Stimulated activated CD4-positive, alpha-beta T cell treated with anti-CD3 and anti-CD28 coated beads, Interleukin-1b, Interleukin-23, amount 100 ng/mL, for 24 hours (primary cell): ENCODE measurements at regions not wholly inside any gene's neighbourhood (a gene's known extent, or its start where the extent isn't known, plus 50 kb on each side); places are given as distances from the start of the nearest gene placed in this dataset.
"Not testable (repeated sequence)": the region's sequence is repeated elsewhere in the genome, so short reads cannot be mapped to it uniquely, and the experiment has no call there.

ENCODE experiments used
- DNase-seq, 4 experiments: peaks; one replicate each; pipeline ENCODE4 v3.0.0-alpha.2; 2020; ENCODE audit warnings: low read depth in 4 of 4, low spot score in 1 of 4

DNA sequence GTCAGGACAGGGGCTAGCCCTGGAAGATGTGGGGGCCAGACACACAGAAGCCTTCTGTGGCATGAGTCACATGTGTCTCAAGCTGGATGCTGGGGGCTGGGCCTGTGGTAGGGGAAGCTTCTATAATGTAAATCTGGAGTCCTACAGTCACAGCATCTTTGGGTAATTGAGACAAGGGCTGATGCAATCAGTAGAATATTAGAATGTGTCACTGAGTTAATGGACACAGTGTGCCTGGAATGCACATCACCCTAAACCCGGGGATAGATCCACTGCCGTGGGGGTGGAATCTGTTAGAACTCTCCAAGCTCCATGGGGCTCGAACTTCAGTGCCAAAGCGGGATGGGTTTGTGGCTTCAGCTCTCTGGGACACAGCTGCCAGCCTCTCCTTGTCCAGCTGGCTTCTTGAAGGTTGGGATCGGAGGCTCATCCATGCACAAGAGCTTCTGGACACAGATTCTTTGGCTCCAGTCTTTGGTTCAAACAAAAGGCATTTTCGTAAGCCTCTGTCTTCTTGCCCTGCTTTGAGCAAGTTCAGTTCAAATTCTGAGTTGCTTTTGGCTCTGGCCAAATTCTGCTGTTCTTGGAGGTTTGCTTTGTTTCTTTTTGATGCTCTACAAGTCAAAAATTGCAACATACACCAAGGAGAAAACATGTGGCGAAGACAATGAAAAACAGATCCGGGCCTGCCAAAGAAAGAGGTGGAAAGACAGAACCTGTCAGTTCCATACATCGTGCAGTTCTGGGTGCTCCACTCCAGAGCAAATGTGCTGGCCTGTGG, 194.8 kb upstream of the ZNF32 start:
- no peak for DNase-seq

DNA sequence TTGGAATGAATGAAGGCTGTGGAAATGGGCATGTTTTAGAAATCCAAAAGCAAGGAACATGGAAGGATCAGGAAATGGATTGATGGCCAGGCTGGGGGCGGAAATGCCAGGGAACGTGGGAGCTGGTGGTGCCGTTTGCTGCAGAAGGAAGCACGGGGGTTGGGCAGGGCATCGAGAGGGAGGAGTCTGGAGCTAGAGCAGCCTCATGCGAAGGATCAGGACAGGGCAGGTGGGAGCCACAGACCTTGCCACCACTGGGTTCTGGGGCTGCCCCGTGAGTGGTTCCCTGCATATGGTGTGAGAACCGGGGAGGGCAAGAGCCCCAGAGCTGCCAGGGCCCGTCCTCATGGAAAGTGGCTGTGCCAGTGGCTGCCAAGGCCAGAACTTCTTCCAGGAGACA, 193.8 kb upstream of the ZNF32 start:
- no peak for DNase-seq

DNA sequence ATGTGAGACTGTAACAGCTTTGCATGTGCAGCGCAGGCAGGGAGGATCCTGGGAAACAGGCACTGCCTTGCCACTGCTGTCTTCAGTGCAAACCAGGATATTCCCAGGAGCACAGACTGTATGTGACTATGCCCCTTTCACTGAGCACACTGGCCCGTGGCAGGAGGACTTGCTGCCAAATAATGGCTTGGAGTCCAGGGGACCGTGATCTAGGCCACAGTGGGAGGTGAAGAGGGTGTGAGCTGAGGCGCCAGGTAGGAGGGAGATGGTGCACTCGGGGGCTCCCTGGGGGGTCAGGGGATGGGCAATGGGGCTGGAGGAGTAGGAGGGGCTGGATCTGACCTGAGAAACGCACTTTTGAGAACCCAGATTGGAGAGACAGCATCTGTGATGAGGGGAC, 193.4 kb upstream of the ZNF32 start:
- no peak for DNase-seq

DNA sequence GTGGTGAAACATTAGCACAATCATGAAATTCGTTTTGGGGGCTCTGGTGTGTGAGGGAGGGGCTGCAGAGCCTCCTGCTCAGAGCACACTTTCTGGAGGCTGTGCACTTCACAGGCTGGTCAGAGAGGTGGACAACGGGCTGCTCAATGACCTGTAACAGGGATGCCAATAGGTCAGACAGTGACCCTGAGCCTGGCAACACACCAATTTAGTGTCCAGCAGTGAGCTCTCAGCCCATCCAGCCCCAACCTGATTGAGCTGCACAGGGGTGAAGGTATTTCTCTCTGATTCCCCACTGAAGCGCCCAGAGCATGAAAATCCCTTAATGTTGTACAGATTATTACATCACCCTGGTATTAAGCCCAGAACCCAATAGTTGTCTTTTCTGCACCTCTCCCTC, 191.3 kb upstream of the ZNF32 start:
- no peak for DNase-seq

DNA sequence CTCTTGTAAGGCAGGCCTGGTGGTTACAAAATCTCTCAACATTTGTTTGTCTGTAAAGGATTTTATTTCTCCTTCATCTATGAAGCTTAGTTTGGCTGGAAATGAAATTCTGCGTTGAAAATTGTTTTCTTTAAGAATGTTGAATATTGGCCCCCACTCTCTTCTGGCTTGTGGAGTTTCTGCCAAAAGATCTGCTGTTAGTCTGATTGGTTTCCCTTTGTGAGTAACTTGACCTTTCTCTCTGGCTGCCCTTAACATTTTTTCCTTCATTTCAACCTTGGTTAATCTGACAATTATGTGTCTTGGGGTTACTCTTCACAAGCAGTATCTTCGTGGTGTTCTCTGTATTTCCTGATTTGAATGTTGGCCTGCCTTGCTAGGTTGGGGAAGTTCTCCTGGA, 186.1 kb upstream of the ZNF32 start:
- not testable (repeated sequence) for DNase-seq

DNA sequence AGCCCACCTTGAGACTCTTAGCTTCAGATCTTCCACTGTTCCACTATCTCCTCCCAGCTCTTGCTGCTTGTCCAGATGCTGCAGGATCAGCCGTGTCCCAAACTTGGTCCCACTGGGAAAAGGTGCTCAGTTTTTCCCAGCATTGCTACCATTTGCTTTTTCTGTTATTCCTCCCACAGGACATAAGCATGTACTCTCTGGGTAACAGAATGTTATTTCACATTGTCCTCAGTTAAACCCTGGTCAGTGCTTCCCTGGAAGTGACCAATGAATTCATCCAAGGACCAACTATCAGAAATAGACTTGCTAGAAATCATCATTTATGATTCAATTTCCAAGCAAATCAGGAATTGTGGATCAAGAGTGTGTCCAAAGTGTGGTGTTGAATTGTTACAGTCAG, 179.2 kb upstream of the ZNF32 start:
- no peak for DNase-seq

DNA sequence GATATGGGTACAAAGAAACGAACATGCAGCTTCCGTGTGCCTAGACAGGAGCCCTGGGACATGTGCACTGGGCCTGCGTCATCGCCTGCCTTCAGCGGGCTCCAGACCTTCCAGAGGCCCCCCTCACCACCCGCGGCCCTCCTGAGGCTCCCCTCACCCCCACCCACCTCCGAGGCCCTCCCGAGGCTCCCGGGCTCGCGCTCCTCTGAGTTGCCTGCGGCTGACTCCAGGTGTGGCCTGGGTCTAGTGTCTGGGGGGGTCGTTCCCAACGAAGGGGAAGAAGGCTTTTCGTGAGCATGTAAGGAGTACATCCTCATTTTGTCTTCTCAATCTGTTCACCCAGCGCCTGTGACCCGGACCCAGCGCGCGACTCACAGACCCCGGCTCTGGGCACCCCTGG, 177.3 kb upstream of the ZNF32 start:
- DNase-seq: no peak

DNA sequence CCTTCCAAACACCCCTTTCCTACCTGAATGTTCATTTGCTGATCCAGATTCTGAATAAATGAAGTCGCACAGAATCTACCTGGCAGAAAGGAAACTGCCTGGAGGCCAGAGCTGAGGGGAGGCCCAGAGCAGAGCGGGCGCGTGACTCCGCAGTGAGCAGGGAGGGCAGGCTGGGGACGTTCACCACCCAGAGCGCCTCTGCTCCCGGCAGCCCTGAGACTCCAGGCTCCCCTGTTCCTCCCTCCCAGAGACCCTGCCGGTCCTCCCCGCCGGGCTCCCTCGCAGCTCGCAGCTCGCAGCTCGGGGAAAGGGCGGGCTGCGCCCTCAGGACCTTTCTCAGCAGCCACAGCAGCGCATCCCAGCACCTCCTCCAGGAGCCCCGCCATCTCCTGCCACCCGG, 176.7 kb upstream of the ZNF32 start:
- DNase-seq: no peak

DNA sequence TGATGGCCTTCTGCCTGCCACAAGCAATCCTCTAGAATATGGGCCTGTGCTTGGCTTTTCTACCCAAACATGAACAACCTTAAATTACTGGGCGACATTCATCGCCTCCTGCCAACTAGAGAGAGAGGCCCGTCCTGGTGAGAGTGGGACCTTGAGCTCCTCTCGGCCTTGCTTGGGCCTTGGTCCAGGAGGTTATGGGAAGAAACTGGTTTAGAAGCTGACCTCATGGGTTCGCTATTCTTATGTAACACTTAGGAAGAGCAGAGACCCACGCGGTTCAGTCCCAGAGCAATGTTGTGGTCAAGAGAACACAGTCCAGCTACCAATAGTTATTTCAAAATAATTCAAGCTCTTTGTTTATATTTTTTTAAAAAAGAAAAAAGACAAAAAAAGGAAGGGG, 176.3 kb upstream of the ZNF32 start:
- no peak for DNase-seq

DNA sequence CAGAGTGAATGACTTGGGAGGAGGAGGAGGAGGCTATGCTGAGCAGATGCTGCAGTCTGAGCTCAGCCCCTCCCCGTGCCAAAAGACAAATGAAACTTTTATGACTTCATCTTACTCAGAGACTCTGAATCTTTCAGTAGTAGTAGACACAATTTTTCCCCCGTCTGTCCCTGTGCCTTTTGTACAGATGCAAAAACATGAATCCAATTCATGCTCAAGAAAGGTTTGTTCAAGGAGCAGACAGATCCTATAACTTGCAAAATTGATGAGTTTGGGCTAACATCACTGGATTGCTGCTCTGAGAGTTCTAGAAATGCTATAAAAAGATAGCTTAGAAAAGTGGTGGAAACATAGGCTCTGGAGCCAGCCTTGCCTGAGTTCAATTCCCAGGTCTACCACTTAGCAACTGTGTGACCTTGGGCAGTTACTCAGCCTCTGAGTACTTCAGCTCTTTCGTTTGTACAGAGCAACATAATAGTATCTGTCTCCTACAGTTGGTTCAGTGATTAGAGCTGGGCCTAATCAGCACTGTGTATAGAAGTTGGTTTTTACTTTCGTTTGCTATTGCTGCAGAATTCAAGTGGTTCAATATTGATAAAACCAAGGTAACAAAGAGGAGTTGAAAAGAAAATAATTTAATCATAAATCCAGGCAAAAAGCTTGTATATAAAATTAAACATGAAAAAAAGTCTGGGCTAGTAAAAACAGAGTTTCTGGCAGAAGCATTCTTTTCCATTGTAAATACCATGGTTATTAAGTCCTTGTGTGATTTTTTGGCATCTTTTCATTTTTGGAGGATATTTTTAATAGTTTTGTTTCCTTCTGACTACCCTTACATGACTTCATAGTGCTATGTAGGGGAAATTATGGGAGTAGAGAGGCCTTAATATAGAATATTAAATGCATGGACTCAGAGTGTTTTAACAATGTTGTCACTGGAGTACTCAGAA, 174.2 kb upstream of the ZNF32 start:
- DNase-seq: no peak

DNA sequence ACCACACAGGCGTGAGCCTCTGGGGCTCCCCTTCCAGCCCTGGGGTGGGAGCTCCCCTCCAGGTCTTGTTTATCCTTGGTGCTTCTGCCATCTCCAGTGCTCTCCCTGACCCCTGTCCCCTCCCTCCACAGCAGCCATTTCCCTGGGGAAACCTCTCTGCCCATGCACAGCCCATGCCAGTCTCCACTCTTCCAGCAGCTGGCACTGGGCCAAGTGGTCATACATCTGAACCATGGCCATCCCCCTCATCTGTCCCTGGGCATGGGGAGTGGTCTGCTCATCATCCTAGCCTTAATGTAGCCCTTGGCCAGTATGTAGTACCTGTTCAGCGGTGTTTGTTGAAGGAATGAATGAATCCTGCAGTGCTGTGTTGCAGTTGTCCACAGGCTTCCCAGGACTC, 172.4 kb upstream of the ZNF32 start:
- no peak for DNase-seq

DNA sequence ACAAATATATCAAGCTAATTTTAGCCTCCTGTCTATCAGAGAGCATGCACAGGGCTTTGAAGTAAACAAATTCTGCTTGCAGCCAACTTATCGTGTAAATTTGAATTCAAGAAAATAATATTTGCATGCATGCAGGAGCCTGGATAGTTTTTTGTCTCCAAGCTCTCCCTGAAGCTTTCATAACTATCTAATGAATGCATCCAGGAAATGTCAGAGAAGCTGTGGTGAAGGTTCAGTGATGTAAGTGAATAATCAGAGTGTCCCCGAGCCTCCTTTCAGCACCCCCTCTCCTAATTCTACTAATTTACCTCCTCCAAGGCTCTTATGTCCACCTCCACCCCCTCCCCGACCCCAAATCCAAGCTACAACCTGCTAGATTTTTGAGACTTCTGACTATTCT, 172.0 kb upstream of the ZNF32 start:
- no peak for DNase-seq

DNA sequence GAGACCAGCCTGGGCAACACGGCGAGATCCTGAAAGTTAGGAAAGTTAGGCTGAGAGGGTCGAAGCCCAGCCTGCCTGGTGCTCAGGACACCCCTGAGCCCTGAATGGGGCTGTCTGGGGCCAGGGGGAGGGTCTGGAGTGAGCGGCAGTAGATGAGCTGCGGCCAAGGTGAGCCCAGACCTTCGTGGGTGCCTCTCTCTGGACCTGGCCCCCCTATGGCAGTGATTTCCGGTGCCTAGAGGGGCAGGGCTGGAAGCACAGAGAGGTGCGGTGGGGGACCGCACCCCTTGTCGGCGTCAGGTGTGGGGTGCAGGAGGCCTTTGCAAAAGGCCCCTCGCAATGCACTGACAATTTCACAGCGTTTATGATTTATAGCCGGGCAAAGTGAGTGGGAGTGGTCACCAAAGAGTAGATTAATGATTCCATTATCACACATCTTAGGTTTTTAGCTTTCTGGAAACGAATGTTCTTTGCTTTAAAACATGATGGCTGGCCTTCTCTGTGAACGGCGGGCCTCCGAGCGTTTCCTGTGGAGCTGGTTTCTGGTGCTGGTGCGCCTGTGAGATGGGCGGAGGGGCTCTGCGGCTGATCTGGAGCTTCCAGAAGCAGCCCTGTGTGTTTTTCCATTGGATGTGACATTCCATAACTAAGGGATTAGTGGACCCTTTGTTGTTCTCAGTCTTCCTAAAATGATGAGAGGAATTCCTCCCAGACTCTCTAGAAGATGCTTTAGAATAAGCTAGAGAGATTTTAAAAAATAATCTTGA, 171.0 kb upstream of the ZNF32 start:
- no peak for DNase-seq

DNA sequence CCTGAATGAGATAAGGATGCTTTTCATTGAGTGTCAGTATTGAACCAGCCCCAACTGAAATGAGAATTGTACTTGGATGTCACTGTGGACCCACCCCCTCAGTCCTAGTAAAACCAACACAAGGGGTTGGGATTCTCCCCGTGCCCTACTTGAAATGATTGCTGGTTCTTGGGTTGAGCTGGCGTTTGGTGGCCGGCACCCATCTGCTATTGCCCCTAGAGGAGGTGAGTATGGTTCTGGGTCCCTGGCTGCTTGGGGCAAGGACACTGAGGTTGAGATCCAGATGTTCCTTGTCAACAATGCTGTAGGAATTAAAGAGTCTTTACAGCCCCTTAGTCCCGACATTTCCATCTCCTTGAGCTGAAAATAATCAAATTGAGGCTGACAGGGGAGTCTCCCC, 170.0 kb upstream of the ZNF32 start:
- no peak for DNase-seq

DNA sequence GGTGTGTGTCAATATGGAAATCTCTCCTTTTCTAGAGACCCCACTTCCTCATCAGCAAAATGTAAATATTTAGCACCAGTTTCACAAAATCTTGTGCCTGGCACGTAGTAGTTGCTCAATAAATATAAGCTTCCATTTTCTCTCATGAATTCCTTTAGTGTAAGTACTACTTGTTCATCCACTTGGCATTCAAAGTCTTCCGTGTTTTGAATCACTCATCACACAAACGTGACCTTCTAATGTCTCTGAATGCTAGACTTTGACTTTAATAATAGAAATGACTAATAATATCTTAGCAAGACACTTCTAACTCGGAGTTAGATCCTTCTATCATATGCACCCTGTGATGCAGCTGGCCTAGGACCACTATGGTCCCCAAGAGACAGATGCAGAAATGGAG, 168.7 kb upstream of the ZNF32 start:
- DNase-seq: no peak

DNA sequence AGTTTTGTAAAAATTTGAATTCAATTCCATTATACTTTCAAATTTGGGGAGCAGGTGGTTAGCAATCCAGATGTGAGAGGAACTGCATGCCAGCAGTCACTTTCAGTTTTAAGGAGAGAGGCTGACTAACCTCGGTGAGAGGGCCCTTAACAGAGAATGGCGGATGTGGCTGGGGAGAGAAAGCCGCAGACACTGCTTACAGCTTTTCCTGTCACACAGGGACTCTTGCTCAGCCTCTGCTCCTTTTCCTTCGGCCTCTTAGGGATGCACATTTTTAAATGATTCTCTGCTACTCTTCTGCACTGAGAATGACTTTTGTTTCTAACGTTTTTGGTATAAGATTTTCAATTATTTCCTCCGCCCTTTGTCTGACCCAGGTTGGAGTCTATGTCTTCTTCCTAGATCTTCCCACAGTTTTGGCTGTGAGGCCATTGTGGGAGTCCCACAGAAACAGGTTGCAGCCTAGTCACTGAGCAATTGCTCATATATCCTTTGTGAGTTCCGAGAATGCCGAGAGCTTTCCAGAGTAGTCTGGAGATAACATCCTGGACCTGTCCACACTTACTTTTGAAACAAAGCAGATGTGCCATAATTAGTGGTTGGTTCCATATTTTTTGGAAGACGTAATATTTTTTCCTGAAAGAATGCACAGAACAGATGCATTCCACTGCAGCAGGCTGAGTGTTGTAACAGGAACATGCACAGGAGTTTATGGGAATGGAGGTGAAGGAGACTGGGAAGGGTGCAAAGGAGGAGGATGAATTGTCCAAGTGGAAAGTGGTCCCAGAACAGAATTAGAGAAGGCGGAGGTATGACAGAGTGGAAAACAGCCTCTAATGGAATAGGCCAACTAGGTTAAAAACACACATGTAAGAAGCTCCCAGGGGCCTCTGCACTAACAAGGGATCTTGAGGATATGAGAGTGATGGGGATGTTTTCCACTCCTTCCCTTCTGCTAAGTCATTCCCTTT, 168.0 kb upstream of the ZNF32 start:
- DNase-seq: peak; percentile 20 to 46 (median 36)

DNA sequence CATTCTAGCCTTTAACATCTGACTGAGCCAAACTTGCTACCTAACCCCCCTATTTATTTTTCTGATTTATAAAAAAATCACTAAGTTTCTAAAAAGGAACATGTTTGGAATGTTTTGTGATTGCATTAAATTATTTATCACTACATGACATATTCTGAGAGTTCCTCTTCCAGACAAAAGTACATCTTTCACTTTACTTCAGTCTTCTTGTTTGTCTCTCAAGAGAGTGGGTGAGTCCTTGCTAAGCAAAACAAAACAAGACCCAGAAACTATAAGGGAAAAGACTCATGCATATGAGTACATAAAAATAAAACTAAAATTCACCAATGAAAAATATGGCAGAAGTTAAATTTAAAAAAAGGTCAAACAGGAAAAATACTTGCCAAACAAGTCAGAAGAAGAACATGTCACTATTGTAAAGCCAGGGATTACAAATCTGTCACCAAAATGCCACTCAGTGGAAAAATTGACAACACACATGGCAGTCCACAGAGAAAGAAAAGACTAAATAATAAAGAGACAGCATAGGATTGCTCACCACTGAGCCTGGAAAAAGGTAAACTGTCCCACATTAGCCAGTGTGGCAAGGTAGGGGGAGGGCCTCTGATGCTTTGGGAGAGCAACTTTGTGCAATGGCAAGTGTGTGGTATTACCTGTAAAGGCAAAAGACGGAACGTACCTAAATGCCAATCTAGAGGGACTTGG, 166.7 kb upstream of the ZNF32 start:
- no peak for DNase-seq

DNA sequence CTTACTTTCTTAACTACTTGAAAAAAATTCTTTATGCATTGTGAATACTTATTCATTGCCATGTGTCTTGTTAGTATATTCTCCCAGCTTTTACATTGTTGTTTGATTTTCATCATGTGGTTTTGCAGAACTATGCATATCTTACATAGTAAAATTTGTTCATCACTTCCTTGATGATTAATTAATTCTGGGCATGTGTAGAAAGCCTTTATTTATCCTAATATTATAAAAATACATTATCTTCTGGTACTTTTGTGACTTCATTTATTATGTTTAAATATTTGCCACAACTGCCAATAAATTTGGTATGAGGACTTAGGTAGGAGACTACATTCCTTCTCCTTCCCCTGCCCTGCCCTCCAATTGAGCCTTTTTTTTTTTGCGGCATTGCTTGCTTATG, 166.0 kb upstream of the ZNF32 start:
- DNase-seq: no peak

DNA sequence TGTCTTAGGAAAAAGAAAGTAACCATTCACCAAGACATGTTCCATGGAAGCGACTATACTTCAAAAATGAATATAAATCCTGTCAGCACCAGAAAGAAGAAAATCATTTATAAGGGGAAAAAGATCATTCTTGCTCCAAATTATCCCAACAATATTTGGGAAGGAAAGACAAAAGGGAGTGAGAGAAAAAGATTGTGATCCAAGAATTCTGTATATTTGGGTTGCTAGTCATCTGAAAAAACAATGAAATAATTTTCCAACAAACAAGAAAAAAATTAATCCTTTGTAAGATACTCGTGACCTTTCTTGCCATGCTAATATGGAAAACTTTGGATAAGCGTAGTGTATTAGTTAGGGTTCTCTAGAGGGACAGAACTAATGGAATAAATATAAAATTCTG, 163.2 kb upstream of the ZNF32 start:
- DNase-seq: no peak
